ENCODE measurements at regions not wholly inside any gene's neighbourhood (a gene's known extent, or its start where the extent isn't known, plus 50 kb on each side); places are given as distances from the start of the nearest gene placed in this dataset.
"Not testable (repeated sequence)": the region's sequence is repeated elsewhere in the genome, so short reads cannot be mapped to it uniquely, and the experiment has no call there.

DNA sequence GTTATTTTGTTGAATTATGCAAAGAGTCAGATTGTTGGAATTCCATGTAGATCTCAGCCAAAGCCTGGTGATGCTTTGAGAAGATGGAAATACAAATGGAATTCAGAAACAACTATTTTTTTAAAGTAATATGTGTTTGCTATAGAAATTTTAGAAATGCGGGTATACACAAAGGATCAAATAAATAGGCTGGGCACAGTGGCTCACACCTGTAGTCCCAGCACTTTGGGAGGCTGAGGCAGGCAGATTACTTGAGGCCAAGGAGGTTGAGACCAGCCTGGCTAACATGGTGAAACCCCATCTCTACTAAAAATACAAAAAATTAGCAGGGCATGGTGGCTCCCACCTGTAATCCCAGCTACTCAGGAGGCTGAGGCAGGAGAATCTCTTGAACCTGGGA lies 155.1 kb downstream of the MYCN start:
- H3K9me3 ChIP-seq (ENCODE audit: control extremely low read depth in 1 of 5, control insufficient read depth in 4 of 5, insufficient read depth in 2 of 5, low read depth in 1 of 5, low read length in 4 of 5); DNase-seq; H3K36me3 ChIP-seq (ENCODE audit: control insufficient read depth in 4 of 4, insufficient read depth in 4 of 4, low read length in 3 of 4); CTCF ChIA-PET; H3K4me3 ChIP-seq (ENCODE audit: control insufficient read depth in 1 of 7, extremely low read depth in 1 of 7, insufficient read depth in 4 of 7, low read depth in 2 of 7, low read length in 6 of 7); H3K27me3 ChIP-seq (replicated peaks in 2 of 5; ENCODE audit: control insufficient read depth in 4 of 5, insufficient read depth in 5 of 5, low read length in 4 of 5); H3K4me1 ChIP-seq (ENCODE audit: control extremely low read depth in 1 of 4, control insufficient read depth in 4 of 4, insufficient read depth in 4 of 4, low read length in 3 of 4); H3K27ac ChIP-seq (ENCODE audit: insufficient read depth in 1 of 2, low read depth in 1 of 2, low read length in 2 of 2, poor library complexity in 1 of 2, severe bottlenecking in 2 of 2): not testable (repeated sequence)
- 50% methylated on average over 1 of the region's 1 CpG for WGBS (ENCODE audit: insufficient coverage)
- POLR2A ChIA-PET = interaction anchor here (0.7 kb wide), 1 partner anchor 86 kb away, joined by 3 read pairs; no protein-coding TSS in a partner anchor

DNA sequence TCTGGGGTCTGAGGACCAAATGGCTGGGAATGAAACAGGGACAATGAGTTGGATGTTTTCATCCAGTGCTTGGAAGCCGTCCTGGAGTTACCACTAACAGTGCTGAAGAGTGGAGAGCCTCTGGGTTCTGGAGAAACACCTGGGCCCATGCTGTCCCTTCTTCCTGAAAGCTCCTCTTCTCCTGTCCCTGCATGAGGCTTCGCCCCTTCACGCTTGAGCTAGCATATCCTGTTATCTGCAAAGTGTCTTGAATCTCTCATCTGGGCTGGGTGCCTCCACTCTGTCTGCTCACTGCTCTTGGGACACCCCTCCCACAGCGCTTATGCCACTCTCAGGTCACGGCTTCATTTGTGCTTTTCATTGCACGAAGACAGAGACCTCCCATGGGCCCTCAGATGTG lies 154.5 kb downstream of the MYCN start:
- no peaks in the 10 kb centered on the region for H3K27me3 ChIP-seq (replicated peaks in 2 of 5; ENCODE audit: control insufficient read depth in 4 of 5, insufficient read depth in 5 of 5, low read length in 4 of 5)
- no peaks in the 10 kb centered on the region for H3K9me3 ChIP-seq (ENCODE audit: control extremely low read depth in 1 of 5, control insufficient read depth in 4 of 5, insufficient read depth in 2 of 5, low read depth in 1 of 5, low read length in 4 of 5)
- POLR2A ChIA-PET = no interaction called here
- WGBS (ENCODE audit: insufficient coverage) = 94% methylated on average over 4 of the region's 6 CpGs
- DNase-seq = no peak
- H3K4me3 ChIP-seq (ENCODE audit: control insufficient read depth in 1 of 7, extremely low read depth in 1 of 7, insufficient read depth in 4 of 7, low read depth in 2 of 7, low read length in 6 of 7) = no peak overlapping the region
- H3K36me3 ChIP-seq (ENCODE audit: control insufficient read depth in 4 of 4, insufficient read depth in 4 of 4, low read length in 3 of 4) = no peaks in the 10 kb centered on the region
- no peaks in the 10 kb centered on the region for H3K4me1 ChIP-seq (ENCODE audit: control extremely low read depth in 1 of 4, control insufficient read depth in 4 of 4, insufficient read depth in 4 of 4, low read length in 3 of 4)
- no peak overlapping the region for H3K27ac ChIP-seq (ENCODE audit: insufficient read depth in 1 of 2, low read depth in 1 of 2, low read length in 2 of 2, poor library complexity in 1 of 2, severe bottlenecking in 2 of 2)
- CTCF ChIA-PET = no interaction called here

DNA sequence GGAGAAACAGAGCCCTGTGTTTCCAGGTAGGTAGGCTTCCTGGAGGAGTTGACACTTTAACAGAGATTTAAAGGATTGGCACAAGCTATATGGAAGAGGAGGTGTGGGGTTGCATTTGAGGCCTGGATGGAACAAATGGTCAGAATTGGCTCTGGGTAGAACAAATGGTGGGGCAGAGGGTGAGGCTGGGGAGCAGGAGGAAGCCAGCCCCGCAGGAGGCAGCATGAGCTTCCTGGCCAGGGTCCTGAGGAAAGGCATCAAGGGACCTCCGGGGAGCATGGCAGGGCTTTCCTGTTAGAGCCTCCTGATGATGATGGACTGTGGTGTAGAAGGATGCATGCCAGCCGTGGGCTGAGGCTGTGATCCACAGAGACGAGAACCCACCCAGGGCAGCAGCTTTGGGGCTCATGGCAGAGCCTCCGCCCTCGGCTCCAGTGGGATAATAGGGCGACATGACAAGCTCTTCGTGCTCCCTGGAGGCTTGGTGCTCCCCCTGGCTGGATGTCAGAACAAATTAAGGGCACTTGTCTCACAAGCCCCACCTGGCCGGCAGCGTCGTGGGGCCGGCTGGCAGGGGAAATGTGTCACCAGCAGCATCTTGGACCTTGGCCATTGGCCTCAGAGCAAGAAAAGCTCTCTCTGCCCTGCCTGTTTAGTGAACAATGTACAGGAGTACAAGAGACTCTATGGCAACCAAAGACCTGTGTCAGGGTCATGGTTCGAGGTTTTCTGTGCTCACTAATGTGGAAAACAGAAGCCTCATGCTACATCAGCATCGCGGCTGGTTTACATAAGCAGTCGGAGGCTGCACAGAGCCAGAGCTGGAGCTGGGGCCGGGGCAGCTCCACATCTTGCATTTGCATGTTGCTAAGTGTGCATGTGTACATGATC lies 153.5 kb downstream of the MYCN start:
- ChIA-PET CTCF (interaction anchor here (1.0 kb wide), 1 partner anchor 24 kb away, joined by 3 read pairs; no protein-coding TSS in a partner anchor), POLR2A (no interaction called here)
- Histone ChIP-seq H3K4me3 (ENCODE audit: control insufficient read depth in 1 of 7, extremely low read depth in 1 of 7, insufficient read depth in 4 of 7, low read depth in 2 of 7, low read length in 6 of 7) (no peak overlapping the region), H3K36me3 (ENCODE audit: control insufficient read depth in 4 of 4, insufficient read depth in 4 of 4, low read length in 3 of 4) (no peaks in the 10 kb centered on the region), H3K4me1 (ENCODE audit: control extremely low read depth in 1 of 4, control insufficient read depth in 4 of 4, insufficient read depth in 4 of 4, low read length in 3 of 4) (no peaks in the 10 kb centered on the region), H3K27ac (ENCODE audit: insufficient read depth in 1 of 2, low read depth in 1 of 2, low read length in 2 of 2, poor library complexity in 1 of 2, severe bottlenecking in 2 of 2) (no peak overlapping the region), H3K27me3 (replicated peaks in 2 of 5; ENCODE audit: control insufficient read depth in 4 of 5, insufficient read depth in 5 of 5, low read length in 4 of 5) (no peaks in the 10 kb centered on the region), H3K9me3 (ENCODE audit: control extremely low read depth in 1 of 5, control insufficient read depth in 4 of 5, insufficient read depth in 2 of 5, low read depth in 1 of 5, low read length in 4 of 5) (no peaks in the 10 kb centered on the region)
- WGBS (ENCODE audit: insufficient coverage) = 82% methylated on average over 17 of the region's 17 CpGs
- DNase-seq = no peak

DNA sequence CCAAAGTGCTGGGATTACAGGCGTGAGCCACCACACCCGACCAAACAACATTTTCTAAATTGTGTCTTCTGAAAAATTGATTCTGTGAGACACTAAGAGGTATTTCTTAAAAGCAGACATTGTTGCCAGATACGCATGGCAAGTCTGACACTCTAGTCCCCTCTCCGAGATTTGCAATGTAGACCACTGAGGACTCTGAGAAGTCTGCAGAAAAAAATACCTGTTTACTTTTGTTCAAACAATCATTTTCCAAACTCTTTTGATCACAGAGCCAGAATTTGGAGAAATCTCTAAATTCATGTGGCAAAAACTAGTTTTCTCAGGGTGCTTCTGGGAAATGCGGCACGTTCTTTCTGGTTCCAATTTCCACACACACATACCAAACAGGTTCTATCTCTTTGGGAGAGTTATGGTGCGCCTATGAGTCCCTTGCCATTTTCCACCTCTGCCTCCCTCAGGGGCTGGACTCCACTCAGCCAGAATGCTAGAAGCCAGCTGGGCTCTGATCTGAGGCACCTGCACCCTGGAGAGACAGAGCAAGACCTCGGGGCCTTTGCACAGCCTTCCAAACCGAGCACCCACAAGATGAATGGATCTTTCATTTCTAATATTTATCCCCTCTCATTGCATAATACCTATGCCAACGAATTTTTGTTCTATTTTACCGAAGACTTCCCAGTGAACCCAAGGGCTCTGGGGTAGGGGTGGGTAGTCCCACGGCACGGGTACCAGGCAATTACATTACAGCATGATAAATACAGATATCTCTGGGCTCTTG lies 152.7 kb downstream of the MYCN start:
- 98% methylated on average over 9 of the region's 13 CpGs for WGBS (ENCODE audit: insufficient coverage)
- no peaks in the 10 kb centered on the region for H3K9me3 ChIP-seq (ENCODE audit: control extremely low read depth in 1 of 5, control insufficient read depth in 4 of 5, insufficient read depth in 2 of 5, low read depth in 1 of 5, low read length in 4 of 5)
- no peaks in the 10 kb centered on the region for H3K27me3 ChIP-seq (replicated peaks in 2 of 5; ENCODE audit: control insufficient read depth in 4 of 5, insufficient read depth in 5 of 5, low read length in 4 of 5)

DNA sequence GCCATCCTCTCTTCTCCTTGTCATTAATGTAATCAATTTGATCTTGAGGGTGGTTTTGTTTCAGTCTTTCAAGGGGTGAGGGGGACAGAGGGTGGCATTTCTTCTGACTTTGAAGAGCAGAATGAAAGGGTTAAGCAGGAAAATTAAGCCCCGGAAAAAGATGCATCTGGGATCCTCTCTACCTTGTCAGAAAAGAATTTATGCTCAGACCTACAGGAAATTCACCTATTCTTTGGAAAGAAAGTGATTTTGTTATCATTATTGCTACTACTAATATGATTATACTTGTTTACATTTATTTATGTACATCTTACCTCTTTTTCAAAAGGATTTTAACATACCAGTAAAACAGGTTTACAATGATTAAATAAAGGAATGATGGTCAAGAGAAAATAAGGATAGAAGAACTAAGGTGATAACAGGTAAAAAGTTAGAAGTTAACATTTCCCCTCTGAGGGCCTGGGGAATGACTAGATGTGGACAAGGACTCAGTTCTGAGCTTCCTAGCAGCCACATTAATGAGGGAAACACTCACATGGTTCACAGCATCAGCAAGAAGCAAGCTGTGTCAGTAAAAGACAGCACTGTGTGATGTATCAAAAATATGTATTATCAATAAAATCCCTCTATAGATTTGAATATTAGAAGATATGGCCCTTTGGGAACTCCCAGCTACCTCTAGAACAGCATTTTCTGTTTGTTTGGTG lies 151.4 kb downstream of the MYCN start:
- H3K4me3 ChIP-seq (ENCODE audit: control insufficient read depth in 1 of 7, extremely low read depth in 1 of 7, insufficient read depth in 4 of 7, low read depth in 2 of 7, low read length in 6 of 7) = no peak overlapping the region
- H3K4me1 ChIP-seq (ENCODE audit: control extremely low read depth in 1 of 4, control insufficient read depth in 4 of 4, insufficient read depth in 4 of 4, low read length in 3 of 4) = peaks cover 4 to 9% (median 7%) of the 10 kb centered on the region in 4 experiments
- DNase-seq = no peak
- H3K36me3 ChIP-seq (ENCODE audit: control insufficient read depth in 4 of 4, insufficient read depth in 4 of 4, low read length in 3 of 4) = no peaks in the 10 kb centered on the region
- no peaks in the 10 kb centered on the region for H3K27me3 ChIP-seq (replicated peaks in 2 of 5; ENCODE audit: control insufficient read depth in 4 of 5, insufficient read depth in 5 of 5, low read length in 4 of 5)
- ChIA-PET CTCF (no interaction called here), POLR2A (interaction anchor here (0.6 kb wide), 1 partner anchor 796 kb away, joined by 5 read pairs; no protein-coding TSS in a partner anchor)
- no peak overlapping the region for H3K27ac ChIP-seq (ENCODE audit: insufficient read depth in 1 of 2, low read depth in 1 of 2, low read length in 2 of 2, poor library complexity in 1 of 2, severe bottlenecking in 2 of 2)
- H3K9me3 ChIP-seq (ENCODE audit: control extremely low read depth in 1 of 5, control insufficient read depth in 4 of 5, insufficient read depth in 2 of 5, low read depth in 1 of 5, low read length in 4 of 5) = no peaks in the 10 kb centered on the region
- 100% methylated on average over 1 of the region's 1 CpG for WGBS (ENCODE audit: insufficient coverage)

More for the DNA sequence above, 152.7 kb downstream of the MYCN start:
- ChIA-PET POLR2A (no interaction called here), CTCF (interaction anchor here (1.0 kb wide), 1 partner anchor 23 kb away, joined by 3 read pairs; no protein-coding TSS in a partner anchor)
- no peak overlapping the region for H3K27ac ChIP-seq (ENCODE audit: insufficient read depth in 1 of 2, low read depth in 1 of 2, low read length in 2 of 2, poor library complexity in 1 of 2, severe bottlenecking in 2 of 2)
- peaks cover 3 to 6% (median 5%) of the 10 kb centered on the region in 4 experiments for H3K4me1 ChIP-seq (ENCODE audit: control extremely low read depth in 1 of 4, control insufficient read depth in 4 of 4, insufficient read depth in 4 of 4, low read length in 3 of 4)
- H3K4me3 ChIP-seq (ENCODE audit: control insufficient read depth in 1 of 7, extremely low read depth in 1 of 7, insufficient read depth in 4 of 7, low read depth in 2 of 7, low read length in 6 of 7) = no peak overlapping the region
- no peak for DNase-seq
- no peaks in the 10 kb centered on the region for H3K36me3 ChIP-seq (ENCODE audit: control insufficient read depth in 4 of 4, insufficient read depth in 4 of 4, low read length in 3 of 4)

DNA sequence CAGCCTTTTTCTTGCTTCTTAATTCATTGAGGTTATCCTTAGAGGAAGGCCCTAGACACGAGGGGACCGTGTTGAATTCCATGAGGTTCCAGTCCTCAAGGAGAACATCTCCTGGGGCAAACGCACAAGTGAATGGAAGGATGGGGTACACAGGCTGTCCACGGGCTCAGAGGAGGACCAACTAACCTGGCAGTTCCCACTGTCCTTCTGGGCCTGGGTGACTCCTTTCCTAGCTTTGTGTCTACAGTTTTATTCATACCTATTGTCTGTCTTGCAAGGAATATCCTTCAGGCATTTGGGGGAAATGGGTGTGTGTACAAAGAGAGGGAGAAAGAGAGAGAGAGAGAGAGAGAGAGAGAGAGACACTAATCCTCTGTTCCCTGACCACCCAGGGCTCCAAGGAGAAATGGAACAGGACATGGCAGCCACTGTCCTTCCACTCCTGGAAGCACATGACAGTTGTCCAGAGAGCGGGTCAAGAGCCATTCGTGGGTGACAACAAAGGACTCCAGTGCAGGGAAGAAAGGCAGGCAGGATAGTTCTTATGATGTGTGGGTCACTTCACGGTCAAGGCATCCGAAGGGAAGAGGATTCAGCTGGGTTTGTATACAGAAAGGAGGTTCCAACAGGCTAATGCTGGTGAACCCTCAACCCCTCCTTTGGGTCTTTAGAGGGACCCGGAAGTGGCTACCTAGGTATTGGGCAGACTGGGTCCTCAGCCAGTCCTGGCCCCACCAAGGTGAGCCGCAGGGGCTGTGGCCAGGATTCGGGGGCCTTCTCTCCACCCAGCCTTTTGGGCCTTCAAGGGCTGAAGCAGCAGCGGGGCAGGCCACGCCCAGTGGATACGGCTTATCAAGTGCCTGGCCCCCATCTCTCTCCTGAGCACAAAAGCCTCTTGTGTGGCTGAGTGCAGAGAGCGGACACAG lies 150.6 kb downstream of the MYCN start:
- CTCF ChIA-PET = no interaction called here
- Histone ChIP-seq H3K27ac (ENCODE audit: insufficient read depth in 1 of 2, low read depth in 1 of 2, low read length in 2 of 2, poor library complexity in 1 of 2, severe bottlenecking in 2 of 2) (no peak overlapping the region), H3K27me3 (replicated peaks in 2 of 5; ENCODE audit: control insufficient read depth in 4 of 5, insufficient read depth in 5 of 5, low read length in 4 of 5) (no peaks in the 10 kb centered on the region), H3K36me3 (ENCODE audit: control insufficient read depth in 4 of 4, insufficient read depth in 4 of 4, low read length in 3 of 4) (no peaks in the 10 kb centered on the region), H3K9me3 (ENCODE audit: control extremely low read depth in 1 of 5, control insufficient read depth in 4 of 5, insufficient read depth in 2 of 5, low read depth in 1 of 5, low read length in 4 of 5) (no peaks in the 10 kb centered on the region), H3K4me1 (ENCODE audit: control extremely low read depth in 1 of 4, control insufficient read depth in 4 of 4, insufficient read depth in 4 of 4, low read length in 3 of 4) (peaks cover 4 to 9% (median 7%) of the 10 kb centered on the region in 4 experiments), H3K4me3 (ENCODE audit: control insufficient read depth in 1 of 7, extremely low read depth in 1 of 7, insufficient read depth in 4 of 7, low read depth in 2 of 7, low read length in 6 of 7) (no peak overlapping the region)
- POLR2A ChIA-PET = no interaction called here
- no peak for DNase-seq
- 100% methylated on average over 12 of the region's 15 CpGs for WGBS (ENCODE audit: insufficient coverage)

Data from common myeloid progenitor, CD34-positive (primary cell).